ENCODE measurements at regions not wholly inside any gene's neighbourhood (a gene's known extent, or its start where the extent isn't known, plus 50 kb on each side); places are given as distances from the start of the nearest gene placed in this dataset.
"Not testable (repeated sequence)": the region's sequence is repeated elsewhere in the genome, so short reads cannot be mapped to it uniquely, and the experiment has no call there.

- TF ChIP-seq, protein P1, sequence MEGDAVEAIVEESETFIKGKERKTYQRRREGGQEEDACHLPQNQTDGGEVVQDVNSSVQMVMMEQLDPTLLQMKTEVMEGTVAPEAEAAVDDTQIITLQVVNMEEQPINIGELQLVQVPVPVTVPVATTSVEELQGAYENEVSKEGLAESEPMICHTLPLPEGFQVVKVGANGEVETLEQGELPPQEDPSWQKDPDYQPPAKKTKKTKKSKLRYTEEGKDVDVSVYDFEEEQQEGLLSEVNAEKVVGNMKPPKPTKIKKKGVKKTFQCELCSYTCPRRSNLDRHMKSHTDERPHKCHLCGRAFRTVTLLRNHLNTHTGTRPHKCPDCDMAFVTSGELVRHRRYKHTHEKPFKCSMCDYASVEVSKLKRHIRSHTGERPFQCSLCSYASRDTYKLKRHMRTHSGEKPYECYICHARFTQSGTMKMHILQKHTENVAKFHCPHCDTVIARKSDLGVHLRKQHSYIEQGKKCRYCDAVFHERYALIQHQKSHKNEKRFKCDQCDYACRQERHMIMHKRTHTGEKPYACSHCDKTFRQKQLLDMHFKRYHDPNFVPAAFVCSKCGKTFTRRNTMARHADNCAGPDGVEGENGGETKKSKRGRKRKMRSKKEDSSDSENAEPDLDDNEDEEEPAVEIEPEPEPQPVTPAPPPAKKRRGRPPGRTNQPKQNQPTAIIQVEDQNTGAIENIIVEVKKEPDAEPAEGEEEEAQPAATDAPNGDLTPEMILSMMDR (IDR thresholded peaks at IDR 0.05) = not testable (repeated sequence)
- not testable (repeated sequence) for TF ChIP-seq EZH2phosphoT487, EZH2 (IDR thresholded peaks at IDR 0.05)
These were observed 202.2 kb downstream of the ZC3H11B start for GRCh38 chr1:219410721-219411120.

All from neural progenitor cell (in vitro differentiated cells).